Tibial nerve (tissue), 4 donors: ENCODE measurements at regions not wholly inside any gene's neighbourhood (a gene's known extent, or its start where the extent isn't known, plus 50 kb on each side); places are given as distances from the start of the nearest gene placed in this dataset.

Experiments used
- DNase-seq, 2 donors: peaks; one replicate each; pipeline ENCODE4 v3.0.0-alpha.2; 2019; ENCODE audit warnings: low spot score in 2 of 2
- H3K27ac ChIP-seq, 4 donors: fragments of 200-600 bp; sonication (generic) in 3 of 4; one replicate each; pipeline ENCODE4 v1.5.1; 2017 to 2019; ENCODE audit warnings: mild to moderate bottlenecking in 1 of 4
- H3K27me3 ChIP-seq, 2 donors: fragments of 200-600 bp; sonication (generic) in 1 of 2; one replicate each; pipeline versions ENCODE4 v1.5.1 to v1.6.0; 2017 to 2019
- H3K36me3 ChIP-seq, 3 donors: fragments of 200-600 bp; sonication (generic); one replicate each; pipeline ENCODE4 v1.5.1; 2018 to 2019
- H3K4me1 ChIP-seq, 4 donors: fragments of 200-600 bp; sonication (generic) in 3 of 4; one replicate each; pipeline ENCODE4 v1.5.1; 2017 to 2019
- H3K4me3 ChIP-seq, 4 donors: fragments of 200-600 bp; sonication (generic) in 3 of 4; one replicate each; pipeline ENCODE4 v1.5.1; 2017 to 2019; ENCODE audit warnings: mild to moderate bottlenecking in 1 of 4, moderate library complexity in 1 of 4
- H3K9me3 ChIP-seq, 4 donors: fragments of 200-600 bp; sonication (generic) in 3 of 4; one replicate each; pipeline ENCODE4 v1.5.1; 2017 to 2019
- EP300 ChIP-seq, 2 donors: sonication (generic); formaldehyde crosslinking; IDR thresholded peaks; one replicate each; pipeline ENCODE4 v1.6.1; 2017; ENCODE audit warnings: antibody characterized with exemption in 2 of 2, mild to moderate bottlenecking in 1 of 2
- POLR2A ChIP-seq, 2 donors: fragments of 450-650 bp; IDR thresholded peaks; one replicate each; pipeline ENCODE4 v1.6.1; 2017; ENCODE audit warnings: antibody characterized with exemption in 2 of 2, mild to moderate bottlenecking in 2 of 2, moderate library complexity in 2 of 2
- WGBS, 2 donors: methylation state at CpG; one replicate each; pipeline ENCODE4 v1.1.5; 2018; 5-methylcytosine and 5-hydroxymethylcytosine counted together
- TF ChIP-seq, protein P1 (sequence below), 5 experiments: fragments of 200-600 bp in 3 of 5; fragments of 450-650 bp in 2 of 5; sonication (generic) in 3 of 5; IDR thresholded peaks; one replicate each; pipeline ENCODE4 v1.5.1; 2016 to 2019; ENCODE audit warnings: antibody characterized with exemption in 5 of 5, mild to moderate bottlenecking in 3 of 5, moderate library complexity in 2 of 5

DNA sequence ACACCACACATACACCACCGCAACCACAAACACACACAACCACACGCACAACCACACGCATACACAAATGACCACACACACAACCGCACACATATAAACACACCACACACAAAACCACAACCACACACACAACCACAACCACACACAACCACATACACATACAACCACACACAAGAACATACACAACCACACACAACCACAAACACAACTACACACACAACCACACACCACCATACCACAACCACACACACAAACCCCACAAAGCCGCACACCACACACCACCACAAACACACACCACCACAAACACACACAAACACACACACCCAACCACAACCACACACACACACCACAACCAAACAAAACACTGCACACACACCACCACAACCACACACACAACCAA is 107.5 kb upstream of the FZD10 start:
- H3K27ac ChIP-seq, result no peak overlapping the region
- 83 to 92% methylated on average over 5 of the region's 5 CpGs for WGBS, 2 donors
- TF ChIP-seq POLR2A (IDR thresholded peaks at IDR 0.05) (no peak), EP300 (IDR thresholded peaks at IDR 0.05) (no peak)
- TF ChIP-seq, protein P1, sequence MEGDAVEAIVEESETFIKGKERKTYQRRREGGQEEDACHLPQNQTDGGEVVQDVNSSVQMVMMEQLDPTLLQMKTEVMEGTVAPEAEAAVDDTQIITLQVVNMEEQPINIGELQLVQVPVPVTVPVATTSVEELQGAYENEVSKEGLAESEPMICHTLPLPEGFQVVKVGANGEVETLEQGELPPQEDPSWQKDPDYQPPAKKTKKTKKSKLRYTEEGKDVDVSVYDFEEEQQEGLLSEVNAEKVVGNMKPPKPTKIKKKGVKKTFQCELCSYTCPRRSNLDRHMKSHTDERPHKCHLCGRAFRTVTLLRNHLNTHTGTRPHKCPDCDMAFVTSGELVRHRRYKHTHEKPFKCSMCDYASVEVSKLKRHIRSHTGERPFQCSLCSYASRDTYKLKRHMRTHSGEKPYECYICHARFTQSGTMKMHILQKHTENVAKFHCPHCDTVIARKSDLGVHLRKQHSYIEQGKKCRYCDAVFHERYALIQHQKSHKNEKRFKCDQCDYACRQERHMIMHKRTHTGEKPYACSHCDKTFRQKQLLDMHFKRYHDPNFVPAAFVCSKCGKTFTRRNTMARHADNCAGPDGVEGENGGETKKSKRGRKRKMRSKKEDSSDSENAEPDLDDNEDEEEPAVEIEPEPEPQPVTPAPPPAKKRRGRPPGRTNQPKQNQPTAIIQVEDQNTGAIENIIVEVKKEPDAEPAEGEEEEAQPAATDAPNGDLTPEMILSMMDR (IDR thresholded peaks at IDR 0.05), result no peak
- H3K9me3 ChIP-seq, result peaks cover 0 to 5% (median 0%) of the 10 kb centered on the region in 4 donors
- no peak for DNase-seq
- no peak overlapping the region for H3K4me3 ChIP-seq
- no peaks in the 10 kb centered on the region for H3K4me1 ChIP-seq
- H3K27me3 ChIP-seq, result peaks cover 0 to 10% of the 10 kb centered on the region in 2 donors
- H3K36me3 ChIP-seq, result no peaks in the 10 kb centered on the region

DNA sequence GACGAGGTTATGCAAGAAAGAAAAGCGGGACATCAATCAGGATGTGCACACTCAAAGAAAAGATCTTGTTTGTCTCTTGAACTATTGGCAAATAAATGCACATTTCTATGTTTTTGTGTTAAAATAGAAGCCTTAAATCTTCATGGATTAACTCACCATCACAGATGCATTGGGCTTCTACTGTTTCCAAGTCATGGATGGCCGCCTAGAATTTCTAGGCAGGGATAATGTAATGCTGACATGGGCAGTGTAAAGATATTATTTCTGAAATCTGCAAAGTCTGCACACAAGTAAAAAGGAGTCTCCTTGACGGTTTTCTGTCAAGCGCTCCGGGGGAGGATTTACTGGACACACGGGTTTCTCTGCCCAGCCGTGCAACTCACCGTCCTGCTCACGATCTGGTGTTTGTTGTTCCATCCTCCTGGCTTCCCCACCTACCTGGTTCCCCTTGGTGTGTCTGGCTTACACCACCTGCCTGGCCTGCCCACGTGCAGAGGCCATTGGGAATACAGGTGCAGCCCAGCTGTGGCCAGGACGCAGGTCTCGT is 103.3 kb upstream of the FZD10 start:
- no peak overlapping the region for H3K4me3 ChIP-seq
- H3K4me1 ChIP-seq, result no peaks in the 10 kb centered on the region
- H3K27me3 ChIP-seq, result no peaks in the 10 kb centered on the region
- no peaks in the 10 kb centered on the region for H3K36me3 ChIP-seq
- H3K27ac ChIP-seq, result no peak overlapping the region
- DNase-seq, result no peak
- WGBS, 2 donors, result 72 to 73% methylated on average over 13 of the region's 13 CpGs
- TF ChIP-seq, protein P1 (IDR thresholded peaks at IDR 0.05), result no peak
- TF ChIP-seq EP300 (IDR thresholded peaks at IDR 0.05) (no peak), POLR2A (IDR thresholded peaks at IDR 0.05) (no peak)
- peaks cover 0 to 14% (median 0%) of the 10 kb centered on the region in 4 donors for H3K9me3 ChIP-seq

DNA sequence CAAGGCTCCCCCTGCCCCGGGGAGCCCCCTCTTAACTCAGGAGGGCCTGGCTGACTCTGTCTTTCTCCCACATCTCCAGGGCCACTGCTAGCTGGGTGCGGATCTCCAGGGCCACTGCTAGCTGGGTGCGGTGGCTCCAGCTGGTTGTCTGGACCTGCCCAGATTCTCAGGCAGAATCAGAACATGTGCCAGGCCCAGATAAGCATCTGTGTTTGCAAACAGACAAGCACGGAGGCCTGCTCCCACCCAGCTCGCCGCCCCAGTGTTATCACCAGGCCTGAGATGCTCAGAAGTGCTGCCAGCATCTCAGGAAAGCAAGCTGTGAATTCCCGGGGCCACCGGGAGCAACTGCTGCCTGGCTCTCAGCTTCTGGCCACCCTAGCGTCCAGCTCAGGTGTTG is 98.4 kb upstream of the FZD10 start:
- WGBS, 2 donors, result 78 to 86% methylated on average over 5 to 7 of the region's 9 CpGs
- H3K4me1 ChIP-seq, result no peaks in the 10 kb centered on the region
- TF ChIP-seq POLR2A (IDR thresholded peaks at IDR 0.05), result no peak
- TF ChIP-seq EP300 (IDR thresholded peaks at IDR 0.05), result no peak
- TF ChIP-seq, protein P1 (IDR thresholded peaks at IDR 0.05), result no peak
- no peaks in the 10 kb centered on the region for H3K36me3 ChIP-seq
- peaks cover 0 to 14% (median 0%) of the 10 kb centered on the region in 4 donors for H3K9me3 ChIP-seq
- no peak for DNase-seq
- H3K4me3 ChIP-seq, result no peak overlapping the region
- H3K27ac ChIP-seq, result no peak overlapping the region
- H3K27me3 ChIP-seq, result no peaks in the 10 kb centered on the region

DNA sequence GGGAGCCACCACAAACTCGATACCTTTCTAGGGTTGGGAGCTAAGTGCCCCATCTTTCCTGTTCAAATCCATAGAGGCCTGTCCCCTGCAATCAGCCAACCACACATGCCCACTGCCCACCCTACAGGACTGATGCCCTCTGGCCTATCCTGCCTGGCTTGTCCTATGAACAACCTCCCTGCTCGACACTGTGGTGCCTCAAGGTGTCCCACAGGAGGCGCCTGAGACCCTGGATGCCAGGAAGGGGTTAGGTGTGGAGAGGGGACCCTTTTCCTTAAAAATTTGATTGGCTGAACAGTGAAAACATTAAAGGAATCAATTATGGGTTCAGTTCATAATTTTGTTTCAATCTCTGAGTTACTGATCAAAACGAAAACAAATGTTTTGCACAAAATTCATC is 97.3 kb upstream of the FZD10 start:
- Histone ChIP-seq H3K9me3 (peaks cover 0 to 14% (median 0%) of the 10 kb centered on the region in 4 donors), H3K4me3 (no peak overlapping the region), H3K27me3 (no peaks in the 10 kb centered on the region), H3K27ac (no peak overlapping the region), H3K36me3 (no peaks in the 10 kb centered on the region), H3K4me1 (no peaks in the 10 kb centered on the region)
- TF ChIP-seq EP300 (IDR thresholded peaks at IDR 0.05), result no peak
- TF ChIP-seq POLR2A (IDR thresholded peaks at IDR 0.05), result no peak
- TF ChIP-seq, protein P1 (IDR thresholded peaks at IDR 0.05), result no peak
- no peak for DNase-seq
- WGBS, 2 donors, result 73 to 80% methylated on average over 4 of the region's 4 CpGs

DNA sequence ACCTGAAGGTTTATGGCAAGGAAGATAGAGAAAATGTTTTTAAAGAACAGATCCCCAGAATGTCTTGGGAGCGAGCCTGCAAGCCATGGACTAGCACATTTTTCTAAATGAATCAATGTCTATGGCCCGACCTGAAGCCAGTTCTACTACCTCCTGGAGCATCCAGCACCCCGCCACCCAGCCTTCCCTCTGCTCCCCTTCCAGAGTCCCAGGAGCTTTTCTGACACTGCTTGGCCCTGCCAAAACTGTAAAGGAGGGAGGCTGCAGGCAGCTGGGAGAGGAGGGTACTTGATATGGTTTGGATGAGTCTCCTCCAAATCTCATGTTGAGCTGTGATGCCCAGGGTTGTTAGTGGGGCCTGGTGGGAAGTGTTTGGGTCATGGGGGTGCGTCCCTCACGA is 95.5 kb upstream of the FZD10 start:
- WGBS, 2 donors, result 82 to 94% methylated on average over 5 of the region's 5 CpGs
- no peak overlapping the region for H3K27ac ChIP-seq
- H3K9me3 ChIP-seq, result peaks cover 0 to 4% (median 0%) of the 10 kb centered on the region in 4 donors
- peaks cover 0 to 4% (median 0%) of the 10 kb centered on the region in 4 donors for H3K4me1 ChIP-seq
- H3K27me3 ChIP-seq, result no peaks in the 10 kb centered on the region
- TF ChIP-seq, protein P1 (IDR thresholded peaks at IDR 0.05), result no peak
- TF ChIP-seq EP300 (IDR thresholded peaks at IDR 0.05) (no peak), POLR2A (IDR thresholded peaks at IDR 0.05) (no peak)
- DNase-seq, result no peak
- no peaks in the 10 kb centered on the region for H3K36me3 ChIP-seq
- H3K4me3 ChIP-seq, result no peak overlapping the region
